ENCODE measurements at regions not wholly inside any gene's neighbourhood (a gene's known extent, or its start where the extent isn't known, plus 50 kb on each side); places are given as distances from the start of the nearest gene placed in this dataset.

GRCh38 chr4:156109943-156110900 is 156.6 kb upstream of the CTSO start:
- TF ChIP-seq CTCF (IDR thresholded peaks at IDR 0.05) (no peak), EP300 (IDR thresholded peaks at IDR 0.05) (no peak)
